Neural crest cell (in vitro differentiated cells): ENCODE measurements at regions not wholly inside any gene's neighbourhood (a gene's known extent, or its start where the extent isn't known, plus 50 kb on each side); places are given as distances from the start of the nearest gene placed in this dataset.

Source experiments
- DNase-seq: peaks from one replicate; pipeline ENCODE4 v3.0.0; 2021; ENCODE audit warnings: low read depth, mixed read lengths, low spot score
- H3K27ac Mint-ChIP-seq: one replicate; pipeline ENCODE4 v1.8.0; 2021; ENCODE audit warnings: mild to moderate bottlenecking, mixed read lengths; ENCODE audit not compliant: unreplicated experiment
- H3K27me3 Mint-ChIP-seq: 2 replicates; pipeline ENCODE4 v1.8.0; 2021; ENCODE audit warnings: low read depth, mild to moderate bottlenecking, mixed read lengths
- H3K36me3 Mint-ChIP-seq: 2 replicates; pipeline ENCODE4 v1.8.0; 2021; ENCODE audit warnings: low read depth, mild to moderate bottlenecking, mixed read lengths
- H3K4me1 Mint-ChIP-seq: 2 replicates; pipeline ENCODE4 v1.8.0; 2021; ENCODE audit warnings: mixed read lengths
- H3K4me3 Mint-ChIP-seq: one replicate; pipeline ENCODE4 v1.8.0; 2021; ENCODE audit warnings: mild to moderate bottlenecking, mixed read lengths
- H3K9me3 Mint-ChIP-seq: 2 replicates; pipeline ENCODE4 v1.8.0; 2021; ENCODE audit warnings: mixed read lengths
- CTCF ChIP-seq: fragments of 200-600 bp; sonication (generic); conservative IDR thresholded peaks from 2 replicates; pipeline ENCODE4 v1.5.0; 2021; ENCODE audit warnings: antibody characterized with exemption, mild to moderate bottlenecking

- DNase-seq: no peak
- H3K27me3 Mint-ChIP-seq: no peaks in the 10 kb centered on the region
- no peaks in the 10 kb centered on the region for H3K36me3 Mint-ChIP-seq
- TF ChIP-seq CTCF: no peak
- H3K27ac Mint-ChIP-seq: no peak overlapping the region
- no peaks in the 10 kb centered on the region for H3K4me1 Mint-ChIP-seq
- no peak overlapping the region for H3K4me3 Mint-ChIP-seq
- H3K9me3 Mint-ChIP-seq: no peaks in the 10 kb centered on the region
Observed at GRCh38 chr6:104312851-104313250, 546.9 kb downstream of the HACE1 start.

GRCh38 chr6:104306211-104306610 lies 553.5 kb downstream of the HACE1 start:
- Mint-ChIP-seq H3K9me3 (no peaks in the 10 kb centered on the region), H3K4me1 (peaks cover 5% of the 10 kb centered on the region), H3K4me3 (no peak overlapping the region), H3K27ac (no peak overlapping the region), H3K36me3 (no peaks in the 10 kb centered on the region), H3K27me3 (peaks cover 5% of the 10 kb centered on the region)
- DNase-seq: no peak
- TF ChIP-seq CTCF: no peak

- Mint-ChIP-seq H3K27me3 (peaks cover 8% of the 10 kb centered on the region), H3K36me3 (no peaks in the 10 kb centered on the region), H3K4me3 (no peak overlapping the region), H3K27ac (no peak overlapping the region), H3K9me3 (no peaks in the 10 kb centered on the region), H3K4me1 (peaks cover 5% of the 10 kb centered on the region)
- no peak for DNase-seq
- TF ChIP-seq CTCF: no peak
Observed at GRCh38 chr6:104305206-104305605, 554.5 kb downstream of the HACE1 start.

GRCh38 chr6:104301951-104302350 lies 557.8 kb downstream of the HACE1 start:
- no peak for DNase-seq
- Mint-ChIP-seq H3K4me3 (no peak overlapping the region), H3K27me3 (peaks cover 8% of the 10 kb centered on the region), H3K9me3 (no peaks in the 10 kb centered on the region), H3K4me1 (peaks cover 5% of the 10 kb centered on the region), H3K36me3 (no peaks in the 10 kb centered on the region), H3K27ac (no peak overlapping the region)
- TF ChIP-seq CTCF: no peak

- Mint-ChIP-seq H3K9me3 (no peaks in the 10 kb centered on the region), H3K4me1 (no peaks in the 10 kb centered on the region), H3K36me3 (no peaks in the 10 kb centered on the region), H3K4me3 (no peak overlapping the region), H3K27ac (no peak overlapping the region), H3K27me3 (no peaks in the 10 kb centered on the region)
- no peak for DNase-seq
- no peak for TF ChIP-seq CTCF
Observed at GRCh38 chr6:104286641-104287040, 573.1 kb downstream of the HACE1 start.

DNA sequence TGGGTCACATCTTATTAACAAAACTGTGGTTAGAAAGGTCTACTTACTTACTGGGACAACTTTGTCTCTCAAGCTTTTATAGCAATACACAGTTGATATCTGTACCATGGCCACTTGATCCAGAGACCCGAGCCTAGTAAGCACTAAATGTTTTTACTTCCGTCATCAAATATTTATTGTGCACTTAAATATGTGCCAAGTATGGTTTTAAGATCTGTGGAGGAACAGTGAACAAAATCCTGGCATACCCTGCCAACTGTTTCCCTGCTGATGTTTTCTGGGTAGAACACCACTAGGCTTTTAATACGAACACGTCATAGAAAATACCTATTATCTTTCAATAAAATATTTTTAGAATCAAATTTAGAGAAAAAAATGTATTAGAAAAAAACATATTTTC lies 574.8 kb downstream of the HACE1 start:
- Mint-ChIP-seq H3K4me3 (no peak overlapping the region), H3K27me3 (no peaks in the 10 kb centered on the region), H3K4me1 (no peaks in the 10 kb centered on the region), H3K36me3 (no peaks in the 10 kb centered on the region), H3K27ac (no peak overlapping the region), H3K9me3 (no peaks in the 10 kb centered on the region)
- no peak for TF ChIP-seq CTCF
- no peak for DNase-seq
